ENCODE measurements at regions not wholly inside any gene's neighbourhood (a gene's known extent, or its start where the extent isn't known, plus 50 kb on each side); places are given as distances from the start of the nearest gene placed in this dataset.

DNA sequence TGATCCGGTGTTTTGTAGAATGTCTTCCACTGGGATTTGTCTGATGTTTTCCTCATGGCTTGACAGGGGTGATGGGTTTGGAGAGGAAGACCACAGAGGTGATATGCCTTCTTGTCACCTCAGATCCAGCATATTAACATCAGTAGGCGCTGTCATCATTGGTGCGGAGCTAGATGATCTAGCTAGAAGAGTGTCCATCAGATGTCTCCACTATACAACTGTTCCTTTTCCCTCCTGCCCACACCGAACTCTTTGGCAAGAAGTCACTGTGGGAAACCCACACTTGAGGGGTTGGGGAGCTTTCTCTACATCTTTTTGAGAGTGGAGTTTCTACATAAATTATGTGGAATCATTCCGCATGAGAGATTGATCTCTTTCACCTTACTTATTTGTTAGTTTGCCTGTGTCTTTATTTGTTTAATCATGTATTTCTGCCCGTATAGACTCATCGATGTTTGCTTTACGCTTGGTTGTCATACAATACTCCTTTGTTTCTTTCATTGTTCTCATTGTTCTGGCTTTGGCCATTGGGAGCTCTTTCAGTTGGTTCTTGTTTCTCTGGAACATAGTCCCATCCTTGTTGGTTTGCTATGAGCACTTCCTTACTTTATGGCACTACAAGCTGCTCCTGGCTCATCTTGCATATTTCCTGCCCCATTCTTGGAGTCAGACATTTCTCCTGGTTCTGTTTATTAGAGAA lies 1420.3 kb downstream of the BRD1 start:
- H3K27ac Mint-ChIP-seq: no peak overlapping the region
- H3K4me3 Mint-ChIP-seq: no peak overlapping the region
- Histone ChIP-seq H3K9me3 (ENCODE audit: control insufficient read depth, insufficient read depth, low read length) (no peaks in the 10 kb centered on the region), H3K4me1 (ENCODE audit: control insufficient read depth, insufficient read depth, low read length) (no peaks in the 10 kb centered on the region), H3K4me3 (ENCODE audit: low read length) (no peak overlapping the region), H3K27ac (ENCODE audit: low read length) (no peak overlapping the region), H3K36me3 (ENCODE audit: control insufficient read depth, insufficient read depth, low read length) (no peaks in the 10 kb centered on the region), H3K27me3 (ENCODE audit: control insufficient read depth, insufficient read depth, low read length) (no peaks in the 10 kb centered on the region)
- peaks cover 15 to 16% of the 10 kb centered on the region in 2 donors for H3K27me3 Mint-ChIP-seq (ENCODE audit: low read depth in 2 of 2)
- no peaks in the 10 kb centered on the region for H3K36me3 Mint-ChIP-seq
- 95% methylated on average over 6 of the region's 8 CpGs for WGBS (ENCODE audit: insufficient coverage)
- ATAC-seq: no peak
- peaks cover 0 to 4% of the 10 kb centered on the region in 2 donors for H3K9me3 Mint-ChIP-seq
- no peak for DNase-seq
- no peaks in the 10 kb centered on the region for H3K4me1 Mint-ChIP-seq
- TF ChIP-seq, protein P1, sequence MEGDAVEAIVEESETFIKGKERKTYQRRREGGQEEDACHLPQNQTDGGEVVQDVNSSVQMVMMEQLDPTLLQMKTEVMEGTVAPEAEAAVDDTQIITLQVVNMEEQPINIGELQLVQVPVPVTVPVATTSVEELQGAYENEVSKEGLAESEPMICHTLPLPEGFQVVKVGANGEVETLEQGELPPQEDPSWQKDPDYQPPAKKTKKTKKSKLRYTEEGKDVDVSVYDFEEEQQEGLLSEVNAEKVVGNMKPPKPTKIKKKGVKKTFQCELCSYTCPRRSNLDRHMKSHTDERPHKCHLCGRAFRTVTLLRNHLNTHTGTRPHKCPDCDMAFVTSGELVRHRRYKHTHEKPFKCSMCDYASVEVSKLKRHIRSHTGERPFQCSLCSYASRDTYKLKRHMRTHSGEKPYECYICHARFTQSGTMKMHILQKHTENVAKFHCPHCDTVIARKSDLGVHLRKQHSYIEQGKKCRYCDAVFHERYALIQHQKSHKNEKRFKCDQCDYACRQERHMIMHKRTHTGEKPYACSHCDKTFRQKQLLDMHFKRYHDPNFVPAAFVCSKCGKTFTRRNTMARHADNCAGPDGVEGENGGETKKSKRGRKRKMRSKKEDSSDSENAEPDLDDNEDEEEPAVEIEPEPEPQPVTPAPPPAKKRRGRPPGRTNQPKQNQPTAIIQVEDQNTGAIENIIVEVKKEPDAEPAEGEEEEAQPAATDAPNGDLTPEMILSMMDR (IDR thresholded peaks at IDR 0.05): no peak
- intact Hi-C loops (cut with micrococcal nuclease): no loop called here

DNA sequence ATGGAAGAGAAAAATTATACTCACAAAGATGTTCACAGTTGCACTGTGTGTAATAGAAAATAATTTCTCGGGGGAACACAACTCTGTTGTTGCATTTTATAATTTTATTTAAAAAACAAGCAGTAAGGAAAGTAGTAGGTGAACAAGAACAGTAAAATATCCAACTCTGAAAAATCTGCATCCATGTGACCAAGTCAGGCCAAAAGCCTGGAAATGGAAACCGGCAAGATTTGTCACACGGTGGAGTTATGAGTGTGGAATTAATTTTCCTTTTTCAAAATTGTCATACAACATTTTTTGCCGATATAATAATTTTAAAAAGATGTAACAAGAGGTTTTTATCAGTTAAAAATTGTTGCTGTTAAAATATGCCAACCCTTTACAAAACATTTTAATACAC lies 1421.5 kb downstream of the BRD1 start:
- H3K36me3 ChIP-seq (ENCODE audit: control insufficient read depth, insufficient read depth, low read length): no peaks in the 10 kb centered on the region
- H3K4me3 ChIP-seq (ENCODE audit: low read length): no peak overlapping the region
- peaks cover 0 to 4% of the 10 kb centered on the region in 2 donors for H3K9me3 Mint-ChIP-seq
- peaks cover 13% of the 10 kb centered on the region in 2 donors for H3K27me3 Mint-ChIP-seq (ENCODE audit: low read depth in 2 of 2)
- no CpG with 5 or more reads among the region's 4 CpGs for WGBS (ENCODE audit: insufficient coverage)
- H3K4me1 ChIP-seq (ENCODE audit: control insufficient read depth, insufficient read depth, low read length): no peaks in the 10 kb centered on the region
- intact Hi-C loops (cut with micrococcal nuclease): no loop called here
- TF ChIP-seq, protein P1 (IDR thresholded peaks at IDR 0.05): no peak
- H3K27ac Mint-ChIP-seq: no peak overlapping the region
- H3K9me3 ChIP-seq (ENCODE audit: control insufficient read depth, insufficient read depth, low read length): no peaks in the 10 kb centered on the region
- DNase-seq (no peak), ATAC-seq (no peak)
- no peaks in the 10 kb centered on the region for H3K36me3 Mint-ChIP-seq
- no peak overlapping the region for H3K4me3 Mint-ChIP-seq
- no peaks in the 10 kb centered on the region for H3K27me3 ChIP-seq (ENCODE audit: control insufficient read depth, insufficient read depth, low read length)
- H3K27ac ChIP-seq (ENCODE audit: low read length): no peak overlapping the region
- H3K4me1 Mint-ChIP-seq: no peaks in the 10 kb centered on the region

DNA sequence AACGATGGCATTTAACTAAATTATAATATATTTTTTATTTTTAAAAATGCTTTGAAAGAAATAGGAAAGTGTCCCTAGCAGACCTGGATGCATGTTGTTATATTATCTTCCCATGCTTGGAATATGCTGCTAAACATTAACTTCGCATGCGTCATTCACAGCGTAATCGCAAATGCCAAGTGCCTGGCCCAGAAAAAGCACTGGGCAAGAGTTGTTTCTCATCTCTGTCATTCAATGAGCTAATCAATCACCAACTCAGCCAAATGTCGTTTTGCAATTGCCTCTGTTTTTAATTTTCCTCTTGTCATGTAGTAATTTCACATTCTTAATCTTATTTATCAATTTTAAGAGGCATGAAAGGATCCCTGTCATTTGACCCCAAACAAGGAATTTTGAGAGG lies 1421.9 kb downstream of the BRD1 start:
- whole genome bisulfite sequencing (ENCODE audit: insufficient coverage): 94% methylated on average over 5 of the region's 6 CpGs
- Histone ChIP-seq H3K36me3 (ENCODE audit: control insufficient read depth, insufficient read depth, low read length) (no peaks in the 10 kb centered on the region), H3K9me3 (ENCODE audit: control insufficient read depth, insufficient read depth, low read length) (no peaks in the 10 kb centered on the region), H3K27me3 (ENCODE audit: control insufficient read depth, insufficient read depth, low read length) (no peaks in the 10 kb centered on the region), H3K4me3 (ENCODE audit: low read length) (no peak overlapping the region), H3K27ac (ENCODE audit: low read length) (no peak overlapping the region), H3K4me1 (ENCODE audit: control insufficient read depth, insufficient read depth, low read length) (no peaks in the 10 kb centered on the region)
- ATAC-seq (no peak), DNase-seq (no peak)
- Mint-ChIP-seq H3K36me3 (no peaks in the 10 kb centered on the region), H3K27ac (no peak overlapping the region), H3K4me1 (no peaks in the 10 kb centered on the region), H3K27me3 (ENCODE audit: low read depth in 2 of 2) (peaks cover 8 to 11% of the 10 kb centered on the region in 2 donors), H3K9me3 (peaks cover 0 to 4% of the 10 kb centered on the region in 2 donors), H3K4me3 (no peak overlapping the region)
- TF ChIP-seq, protein P1 (IDR thresholded peaks at IDR 0.05): no peak
- intact Hi-C loops (cut with micrococcal nuclease): no loop called here
